ENCODE measurements at regions not wholly inside any gene's neighbourhood (a gene's known extent, or its start where the extent isn't known, plus 50 kb on each side); places are given as distances from the start of the nearest gene placed in this dataset.
A peak's percentile ranks its signal among the peaks of the same experiment; 100 is the strongest.

- DNase-seq (ENCODE audit: low spot score) = peak; percentile 15
Measured at GRCh38 chr13:69571606-69572323, 535.9 kb upstream of the ATXN8OS start.

GRCh38 chr13:69567514-69567913, 540.1 kb upstream of the ATXN8OS start:
- no peak for DNase-seq (ENCODE audit: low spot score)

DNA sequence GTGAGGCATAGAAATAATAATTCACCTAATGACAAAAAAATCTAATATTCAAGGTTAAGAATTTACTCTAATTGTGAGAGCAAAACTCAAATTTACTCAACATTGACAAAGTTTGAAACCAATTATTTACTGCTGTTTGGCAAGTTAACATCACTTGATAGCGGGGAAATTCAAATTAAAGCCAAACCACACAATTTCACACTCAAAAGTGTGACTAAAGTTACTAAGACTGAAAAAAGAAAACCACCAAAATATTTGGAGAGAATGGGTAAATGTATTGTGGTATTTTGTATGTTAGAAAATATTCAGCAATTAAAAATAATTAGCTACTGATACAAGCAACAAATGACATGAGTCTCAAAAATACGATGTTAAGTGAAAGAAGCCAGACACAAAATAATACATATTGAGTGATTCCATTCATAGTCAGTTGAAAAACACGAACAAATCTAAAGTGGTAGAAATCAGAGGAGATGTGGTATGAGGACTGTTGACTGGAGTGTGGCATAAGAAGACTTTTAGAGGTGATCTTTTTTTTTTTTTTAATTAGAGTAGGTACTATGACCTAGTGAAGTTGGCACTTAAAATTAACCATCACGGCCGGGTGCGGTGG, 541.4 kb upstream of the ATXN8OS start:
- DNase-seq (ENCODE audit: low spot score) = no peak

GRCh38 chr13:69565334-69565733, 542.3 kb upstream of the ATXN8OS start:
- peak; percentile 34 for DNase-seq (ENCODE audit: low spot score)

GRCh38 chr13:69556540-69557196, 551.0 kb upstream of the ATXN8OS start:
- DNase-seq (ENCODE audit: low spot score) = peak; percentile 3

GRCh38 chr13:69553976-69554375, 553.6 kb upstream of the ATXN8OS start:
- DNase-seq (ENCODE audit: low spot score) = no peak

DNA sequence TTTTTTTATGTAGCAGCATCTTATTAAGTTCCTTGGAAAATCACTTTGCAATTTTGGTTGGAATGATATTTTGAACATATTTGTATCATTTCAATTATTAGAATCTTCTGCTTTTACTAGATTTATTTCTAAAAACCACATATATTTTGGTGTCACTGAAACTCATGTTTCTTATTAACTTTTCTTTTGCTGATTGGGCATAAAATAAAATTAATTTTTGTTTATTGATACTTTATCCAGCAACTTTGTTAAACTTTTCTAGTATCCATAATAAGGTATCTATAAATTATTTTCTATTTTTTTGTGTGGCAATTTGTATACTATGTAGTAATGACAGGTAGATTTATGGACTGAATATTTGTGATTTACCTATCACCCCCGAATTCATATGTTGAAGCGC, 556.4 kb upstream of the ATXN8OS start:
- DNase-seq (ENCODE audit: low spot score) = no peak

GRCh38 chr13:69547780-69548179, 559.8 kb upstream of the ATXN8OS start:
- DNase-seq (ENCODE audit: low spot score) = no peak

GRCh38 chr13:69545551-69545950, 562.1 kb upstream of the ATXN8OS start:
- no peak for DNase-seq (ENCODE audit: low spot score)

GRCh38 chr13:69524459-69525150, 583.0 kb upstream of the ATXN8OS start:
- peak; percentile 42 for DNase-seq (ENCODE audit: low spot score)

- DNase-seq (ENCODE audit: low spot score) = no peak
Measured at GRCh38 chr13:69496981-69497380, 610.6 kb upstream of the ATXN8OS start.

DNA sequence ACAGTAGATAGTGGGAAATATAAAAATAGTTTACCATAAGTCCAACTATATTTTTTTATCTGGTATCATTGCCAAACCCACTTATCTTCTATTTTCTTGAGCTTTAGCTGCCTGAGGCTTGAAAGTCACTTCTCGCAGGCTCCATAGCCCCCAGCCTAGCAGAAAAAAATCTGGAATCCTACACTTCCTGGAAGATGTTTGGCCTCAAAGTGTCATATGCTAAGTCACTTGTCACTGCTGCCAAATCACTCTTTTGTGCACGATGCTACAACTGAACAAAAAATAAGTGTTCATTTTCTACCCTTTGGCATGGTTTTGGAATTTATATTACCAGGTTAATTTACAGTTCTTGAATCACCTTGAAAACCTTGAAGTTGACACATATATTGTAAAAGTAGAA, 612.5 kb upstream of the ATXN8OS start:
- no peak for DNase-seq (ENCODE audit: low spot score)

GRCh38 chr13:69487576-69487975, 620.0 kb upstream of the ATXN8OS start:
- no peak for DNase-seq (ENCODE audit: low spot score)

DNA sequence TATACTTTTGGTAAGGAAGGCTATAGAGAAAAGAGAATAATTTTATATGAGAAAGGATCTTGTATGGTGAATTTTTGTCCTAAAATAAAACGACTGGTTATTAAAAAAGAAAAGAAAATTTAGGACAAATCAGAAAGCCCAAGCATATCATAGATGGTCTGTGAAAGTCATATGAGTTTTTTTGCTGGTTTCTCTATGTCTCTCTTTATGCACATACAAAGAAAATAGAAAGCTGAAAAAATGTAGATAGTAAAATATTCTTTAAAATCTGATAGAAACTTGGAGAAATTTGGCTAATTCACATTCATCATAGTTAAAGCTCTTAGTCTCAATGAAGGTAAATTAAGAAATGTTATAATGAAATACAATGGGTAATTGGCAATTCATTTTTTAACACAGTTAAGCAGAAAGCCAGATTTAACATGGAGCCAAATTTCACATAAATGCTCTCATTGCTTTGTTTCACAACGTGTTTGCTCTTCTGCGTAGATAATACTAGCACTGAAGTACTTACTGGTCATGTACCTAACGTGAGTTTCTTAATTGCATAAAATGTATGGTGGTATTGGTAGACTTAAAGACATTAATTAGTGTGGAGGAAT, 621.5 kb upstream of the ATXN8OS start:
- DNase-seq (ENCODE audit: low spot score) = no peak

GRCh38 chr13:69477451-69477850, 630.2 kb upstream of the ATXN8OS start:
- DNase-seq (ENCODE audit: low spot score) = no peak

DNA sequence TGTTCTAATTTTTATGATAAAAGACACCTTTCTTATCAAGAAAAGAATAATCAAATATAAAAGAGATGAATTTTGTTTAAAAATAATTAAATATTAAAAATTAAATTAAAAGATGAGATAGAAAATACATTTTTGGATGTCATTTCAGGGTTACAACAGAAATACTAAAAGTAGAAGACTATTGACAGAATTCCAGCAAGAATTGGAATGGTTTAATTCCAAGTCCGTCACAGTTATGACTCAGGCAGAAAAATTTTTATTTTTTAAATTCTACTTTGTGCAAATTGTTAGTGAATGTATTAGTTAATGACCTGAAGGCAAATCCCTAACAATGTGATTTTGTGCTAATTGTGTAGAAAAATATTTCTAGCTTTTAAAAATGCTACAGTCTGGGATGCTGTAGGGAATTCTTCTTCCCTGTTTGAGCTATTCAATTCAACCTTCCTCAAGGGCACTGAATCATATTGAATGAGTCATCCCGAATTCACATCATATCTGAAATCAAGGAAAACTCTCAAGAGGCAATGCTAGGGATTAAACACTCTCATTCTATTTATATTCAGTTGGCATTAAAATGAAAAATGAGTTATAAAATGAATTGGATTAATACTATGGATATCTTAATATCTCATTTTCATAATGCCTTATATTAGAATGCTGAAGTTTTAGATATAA, 633.5 kb upstream of the ATXN8OS start:
- peak; percentile 73 for DNase-seq (ENCODE audit: low spot score)

DNA sequence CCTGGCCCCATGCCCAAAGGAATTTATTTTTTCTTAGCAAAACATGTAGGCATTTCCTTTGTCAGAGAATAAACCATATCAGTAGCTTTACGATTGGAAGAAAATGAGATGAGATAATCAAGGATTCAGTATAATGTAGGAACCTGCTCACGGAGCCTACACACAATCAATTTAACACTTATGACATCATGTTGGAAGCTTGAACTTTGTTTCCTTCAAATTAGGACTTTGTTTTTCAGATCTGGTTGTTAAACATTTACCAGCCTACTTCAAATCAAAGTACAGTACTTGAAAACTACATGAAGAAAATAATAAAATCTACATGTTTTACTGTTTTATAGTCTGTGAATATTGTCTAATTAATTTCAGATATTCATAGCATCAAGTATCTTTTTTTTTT, 639.0 kb upstream of the ATXN8OS start:
- DNase-seq (ENCODE audit: low spot score) = no peak

GRCh38 chr13:69461397-69461796, 646.2 kb upstream of the ATXN8OS start:
- DNase-seq (ENCODE audit: low spot score) = no peak

- no peak for DNase-seq (ENCODE audit: low spot score)
Measured at GRCh38 chr13:69459346-69459745, 648.3 kb upstream of the ATXN8OS start.

DNA sequence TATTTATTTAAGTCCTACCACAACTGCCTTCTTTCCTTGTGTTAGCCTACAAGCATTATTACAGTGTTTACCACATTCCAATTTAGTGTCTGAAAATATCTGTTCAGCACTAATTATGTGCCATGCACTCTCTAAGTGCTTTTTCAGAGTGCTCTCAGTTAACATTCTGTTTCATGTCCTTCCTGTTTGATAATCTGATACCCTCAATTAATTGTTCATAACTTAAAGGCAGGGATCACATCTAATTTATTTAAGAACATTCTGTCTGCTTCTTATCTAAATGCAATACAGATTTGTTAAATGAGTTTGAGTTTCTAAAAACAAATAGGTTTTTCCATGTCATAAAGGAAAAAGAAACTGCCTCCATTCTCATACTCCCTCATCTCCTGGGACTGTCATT, 649.6 kb upstream of the ATXN8OS start:
- DNase-seq (ENCODE audit: low spot score) = no peak

GRCh38 chr13:69450245-69450644, 657.4 kb upstream of the ATXN8OS start:
- no peak for DNase-seq (ENCODE audit: low spot score)

DNA sequence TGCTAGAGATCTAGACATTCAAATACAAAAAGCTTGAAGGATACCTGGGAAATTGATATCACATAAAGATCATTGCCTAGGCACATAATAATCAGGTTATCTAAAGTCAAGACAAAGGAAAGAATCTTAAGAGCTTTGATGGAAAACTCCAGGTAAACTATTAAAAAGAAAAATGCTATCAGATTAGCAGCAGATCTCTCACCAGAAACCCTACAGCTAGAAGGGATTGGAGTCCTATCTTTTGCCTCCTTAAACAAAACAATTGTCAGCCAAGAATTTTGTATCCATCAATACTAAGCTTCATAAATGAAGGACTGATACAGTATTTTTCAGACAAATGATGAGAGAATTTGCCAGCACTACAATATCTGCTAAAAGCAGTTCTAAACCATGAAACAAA, 682.4 kb upstream of the ATXN8OS start:
- no peak for DNase-seq (ENCODE audit: low spot score)
